ENCODE measurements at regions not wholly inside any gene's neighbourhood (a gene's known extent, or its start where the extent isn't known, plus 50 kb on each side); places are given as distances from the start of the nearest gene placed in this dataset.
"Not testable (repeated sequence)": the region's sequence is repeated elsewhere in the genome, so short reads cannot be mapped to it uniquely, and the experiment has no call there.

GRCh38 chr4:141290771-141291170 is 70.1 kb downstream of the ZNF330 start:
- no peak for DNase-seq

DNA sequence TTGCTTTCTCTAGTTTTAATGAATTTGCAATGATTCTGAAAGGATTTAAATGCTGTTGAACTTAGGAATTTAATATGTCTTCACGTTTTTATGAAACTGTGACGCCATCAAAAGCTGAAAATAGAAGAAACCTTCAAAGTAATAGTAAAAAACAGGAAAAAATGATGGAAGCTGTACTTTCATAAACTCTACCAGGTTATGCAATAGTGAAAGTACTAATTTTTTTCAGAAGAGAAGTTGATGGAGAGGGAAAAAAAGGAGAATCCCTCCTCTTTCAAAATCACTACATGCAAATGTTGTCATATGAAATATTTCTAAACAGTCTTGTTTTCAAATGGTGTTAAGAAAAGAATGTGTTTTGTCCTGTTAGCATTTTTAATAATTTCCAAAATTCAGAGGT is 73.6 kb downstream of the ZNF330 start:
- DNase-seq: no peak

- DNase-seq: no peak
Observed at GRCh38 chr4:141301216-141301615, 80.5 kb downstream of the ZNF330 start.

DNA sequence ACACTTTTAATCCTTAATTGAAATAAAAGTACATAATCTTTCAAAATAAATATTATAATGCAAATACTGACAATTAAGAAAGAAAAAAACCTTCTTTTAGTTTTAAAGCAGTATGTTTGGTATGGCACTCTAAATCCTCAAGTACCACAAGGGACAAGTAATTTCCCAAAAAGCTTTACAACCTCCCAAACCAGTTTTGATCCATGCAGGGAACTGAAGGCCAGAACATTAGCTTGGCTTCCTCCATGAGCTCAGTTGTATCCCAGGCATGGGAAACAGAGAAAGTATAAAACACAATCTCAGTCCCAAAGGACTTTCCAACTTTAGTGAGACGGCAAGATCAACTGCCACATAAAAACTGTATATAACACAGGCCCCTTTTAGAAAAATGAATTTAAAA is 82.2 kb downstream of the ZNF330 start:
- DNase-seq: no peak

DNA sequence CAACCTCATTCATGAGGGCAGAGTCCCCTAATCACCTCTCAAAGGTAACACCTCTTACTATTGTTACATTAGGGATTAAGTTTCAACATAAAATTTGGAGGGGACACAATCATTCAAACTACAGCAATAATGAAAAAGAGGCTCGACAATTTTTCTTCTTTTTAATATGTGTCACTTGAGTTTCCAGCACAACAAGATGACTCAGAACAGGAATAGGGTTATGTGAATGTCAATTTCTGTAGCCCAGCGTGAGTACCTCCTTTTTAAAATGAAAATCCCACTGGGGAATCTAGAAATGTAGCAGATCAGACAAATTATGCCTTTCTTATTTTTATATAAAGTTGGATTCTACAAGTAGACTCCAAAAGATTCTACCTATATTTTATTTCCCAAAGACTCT is 83.7 kb downstream of the ZNF330 start:
- no peak for DNase-seq

GRCh38 chr4:141306331-141306730 is 85.6 kb downstream of the ZNF330 start:
- DNase-seq: no peak

- DNase-seq: peak; percentile 21
Observed at GRCh38 chr4:141307241-141307689, 86.6 kb downstream of the ZNF330 start.

DNA sequence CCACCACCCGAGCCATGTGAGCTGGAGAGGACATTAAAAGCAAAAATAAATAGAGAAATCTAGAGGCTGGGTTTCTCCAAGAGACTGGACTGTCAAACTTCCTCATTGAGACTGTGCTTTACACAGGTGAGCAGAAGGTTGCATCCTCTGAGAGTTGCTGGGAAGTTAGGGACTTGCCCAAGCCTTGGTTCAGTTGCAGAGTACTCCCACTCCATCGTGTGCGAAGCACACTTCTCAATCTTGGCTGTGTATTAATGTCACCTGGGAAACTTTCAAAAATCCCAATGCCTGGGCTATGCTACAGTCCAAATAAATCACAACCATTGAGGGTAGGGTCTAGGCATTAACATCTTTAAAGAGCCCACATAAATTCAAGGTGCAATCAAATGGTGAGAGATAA is 89.2 kb downstream of the ZNF330 start:
- DNase-seq: no peak

GRCh38 chr4:141311246-141312204 is 90.8 kb downstream of the ZNF330 start:
- DNase-seq: no peak

GRCh38 chr4:141314627-141315026 is 93.9 kb downstream of the ZNF330 start:
- no peak for DNase-seq

- DNase-seq: no peak
Observed at GRCh38 chr4:141328560-141329173, 108.0 kb downstream of the ZNF330 start.

GRCh38 chr4:141329174-141329569 is 108.5 kb downstream of the ZNF330 start:
- DNase-seq: no peak

DNA sequence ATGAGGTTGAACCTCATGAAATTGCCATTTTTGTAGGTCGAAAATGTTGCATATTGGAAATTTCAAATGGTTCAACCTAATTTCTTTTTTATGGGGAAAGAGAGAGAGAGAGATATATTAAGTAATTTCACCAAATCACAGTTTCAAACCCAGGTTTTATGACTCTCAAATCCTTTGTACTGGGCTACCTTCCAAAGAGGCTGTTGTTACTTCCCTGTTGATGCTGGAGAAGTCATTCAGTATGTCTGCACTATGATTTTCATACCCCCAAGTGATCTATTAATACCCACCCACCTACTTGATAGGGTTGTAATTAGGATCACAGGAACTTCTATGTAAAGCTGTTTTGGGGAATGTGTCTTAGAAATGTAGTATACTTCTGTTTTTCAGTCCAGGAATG is 109.9 kb downstream of the ZNF330 start:
- no peak for DNase-seq

DNA sequence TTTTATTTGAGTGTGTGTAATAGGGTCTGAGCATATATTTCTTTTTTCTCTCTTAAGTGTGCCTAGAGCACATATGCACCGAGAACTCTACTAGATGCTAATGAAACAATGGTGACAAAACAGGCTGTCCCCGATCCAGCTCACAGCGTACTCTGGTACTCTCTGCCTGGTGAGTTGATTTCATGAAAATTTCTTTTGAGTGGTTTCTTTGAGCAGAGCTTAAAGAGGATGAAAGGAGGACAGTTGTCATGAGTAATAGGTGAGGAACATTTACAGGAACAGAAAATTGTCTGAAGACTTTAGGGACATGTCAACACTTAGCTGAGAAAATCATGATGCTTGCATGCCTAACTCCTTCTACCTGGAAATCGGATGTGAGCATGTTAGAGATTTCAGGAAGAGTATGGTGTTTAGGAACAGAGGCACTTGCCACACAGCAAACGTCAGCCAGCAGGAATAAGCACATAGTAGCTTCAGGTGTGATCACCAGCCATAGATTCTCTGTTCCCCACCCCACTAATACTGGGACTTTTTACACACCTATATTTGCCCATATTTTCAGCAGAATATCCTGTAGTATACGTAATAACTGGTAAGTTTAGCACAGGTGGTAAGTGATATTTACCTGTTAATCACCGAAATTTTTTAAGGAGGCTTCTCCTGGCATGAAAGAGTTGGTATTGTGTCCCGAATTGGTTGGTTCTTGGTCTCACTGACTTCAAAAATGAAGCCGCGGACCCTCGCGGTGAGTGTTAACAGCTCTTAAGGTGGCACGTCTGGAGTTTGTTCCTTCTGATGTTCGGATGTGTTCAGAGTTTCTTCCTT is 111.1 kb downstream of the ZNF330 start:
- DNase-seq: no peak

DNA sequence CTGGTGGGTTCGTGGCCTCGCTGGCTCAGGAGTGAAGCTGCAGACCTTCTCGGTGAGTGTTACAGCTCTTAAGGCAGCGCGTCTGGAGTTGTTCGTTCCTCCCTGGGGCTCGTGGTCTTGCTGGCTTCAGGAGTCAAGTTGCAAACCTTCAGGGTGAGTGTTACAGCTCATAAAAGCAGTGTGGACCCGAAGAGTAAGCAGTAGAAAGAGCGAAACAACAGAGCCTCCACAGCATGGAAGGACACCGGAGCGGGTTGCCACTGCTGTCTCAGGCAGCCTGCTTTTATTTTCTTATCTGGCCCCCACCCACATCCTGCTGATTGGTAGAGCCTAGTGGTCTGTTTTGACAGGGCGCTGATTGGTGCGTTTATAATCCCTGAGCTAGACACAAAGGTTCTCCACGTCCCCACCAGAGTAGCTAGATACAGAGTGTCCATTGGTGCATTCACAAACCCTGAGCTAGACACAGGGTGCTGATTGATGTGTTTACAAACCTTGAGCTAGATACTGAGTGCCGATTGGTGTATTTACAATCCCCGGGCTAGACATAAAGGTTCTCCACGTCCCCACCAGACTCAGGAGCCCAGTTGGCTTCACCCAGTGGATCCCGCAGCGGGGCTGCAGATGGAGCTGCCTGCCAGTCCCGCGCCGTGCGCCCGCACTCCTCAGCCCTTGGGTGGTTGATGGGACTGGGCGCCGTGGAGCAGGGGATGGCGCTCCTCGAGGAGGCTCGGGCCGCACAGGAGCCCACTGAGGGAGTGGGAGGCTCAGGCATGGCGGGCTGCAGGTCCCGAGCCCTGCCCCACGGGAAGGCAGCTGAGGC is 111.9 kb downstream of the ZNF330 start:
- DNase-seq: peak; percentile 98

- DNase-seq: not testable (repeated sequence)
Observed at GRCh38 chr4:141333456-141334230, 112.9 kb downstream of the ZNF330 start.

DNA sequence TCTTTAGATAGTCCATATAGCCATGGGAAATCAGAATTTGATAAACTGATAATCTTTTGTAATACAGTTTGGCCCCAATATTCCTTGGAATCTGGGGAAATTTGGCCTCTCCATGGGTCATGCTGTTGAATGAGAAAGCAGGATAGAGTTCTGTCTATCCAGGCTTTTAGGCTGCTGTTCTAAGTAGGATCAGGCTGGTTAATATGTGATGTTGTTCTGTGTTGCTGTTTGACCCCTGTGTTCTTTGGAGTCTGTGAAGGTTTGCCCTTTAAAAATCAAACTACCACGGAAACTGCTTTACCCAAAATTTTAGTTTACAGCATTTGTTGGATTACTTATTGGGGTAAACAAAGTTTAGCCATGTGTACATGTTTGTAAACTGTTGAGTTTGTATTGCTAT is 114.5 kb downstream of the ZNF330 start:
- DNase-seq: no peak

DNA sequence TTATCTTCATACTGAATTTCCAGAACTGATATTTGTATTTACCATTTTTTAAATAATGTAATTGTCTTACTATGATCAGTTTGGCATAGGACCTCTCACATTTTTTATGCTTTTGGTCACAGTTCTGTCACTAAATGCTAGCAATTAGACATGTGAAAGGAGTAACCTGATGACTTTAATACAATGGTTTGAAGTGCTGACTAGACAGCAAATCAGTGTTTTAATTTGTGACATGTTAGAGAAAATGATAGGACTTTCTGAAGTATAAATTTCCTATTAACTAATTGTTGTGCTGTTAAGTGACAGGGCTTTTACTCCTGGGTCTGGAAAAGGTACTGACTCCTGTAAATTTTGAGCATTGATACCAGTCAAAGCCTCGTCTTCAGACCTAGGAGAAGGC is 117.5 kb downstream of the ZNF330 start:
- no peak for DNase-seq

- DNase-seq: no peak
Observed at GRCh38 chr4:141339391-141339790, 118.7 kb downstream of the ZNF330 start.

DNA sequence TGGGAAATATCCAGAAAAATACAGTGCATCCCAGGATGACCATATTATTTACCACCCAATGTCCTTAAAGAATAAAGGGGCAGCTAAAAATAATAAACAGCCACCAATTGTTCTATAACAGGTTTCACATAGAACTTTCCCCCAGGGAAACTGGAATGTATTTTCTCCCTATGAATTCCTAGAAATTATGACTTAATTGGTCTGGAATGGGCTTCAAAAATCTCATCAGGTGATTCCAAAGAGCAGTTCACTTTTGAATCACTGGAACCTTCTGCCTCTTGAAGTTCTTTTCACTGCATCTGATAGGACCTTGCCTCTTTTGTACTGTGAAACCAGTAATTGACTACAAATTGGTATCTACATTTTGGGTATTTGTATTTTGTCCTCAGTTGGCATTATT is 119.3 kb downstream of the ZNF330 start:
- DNase-seq: no peak

- DNase-seq: no peak
Observed at GRCh38 chr4:141340458-141340857, 119.8 kb downstream of the ZNF330 start.

DNA sequence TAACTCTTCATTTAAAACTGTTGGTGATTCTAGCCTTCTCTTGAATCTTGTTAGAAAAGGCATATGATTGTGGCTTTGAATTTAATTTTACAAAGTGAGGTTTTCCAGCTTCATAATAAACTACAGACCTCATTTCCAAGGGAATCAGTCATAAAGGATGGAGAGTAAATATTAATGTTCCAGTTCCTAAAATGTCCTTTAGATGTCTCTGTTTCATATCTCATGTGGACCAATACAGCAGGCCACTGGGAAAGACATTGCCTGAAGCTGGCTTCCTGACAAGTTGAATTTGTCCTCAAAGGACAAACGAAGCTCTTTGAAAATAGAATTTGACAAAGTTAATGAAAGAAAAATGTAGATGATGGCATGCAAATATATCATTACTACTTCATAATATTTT is 125.4 kb downstream of the ZNF330 start:
- no peak for DNase-seq
